C4-2B (cell line): ENCODE measurements at regions not wholly inside any gene's neighbourhood (a gene's known extent, or its start where the extent isn't known, plus 50 kb on each side); places are given as distances from the start of the nearest gene placed in this dataset.

Experiments
- H3K27ac ChIP-seq: fragments of 450-650 bp; 2 replicates; pipeline ENCODE4 v1.5.1; 2017
- ZFX ChIP-seq: fragments of 450-650 bp; IDR thresholded peaks from 2 replicates; pipeline ENCODE4 v1.6.1; 2017
- TF ChIP-seq, protein P1 (sequence below): fragments of 450-650 bp; conservative IDR thresholded peaks from 2 replicates; pipeline ENCODE4 v1.5.1; 2017; ENCODE audit warnings: mild to moderate bottlenecking

- TF ChIP-seq, protein P1, sequence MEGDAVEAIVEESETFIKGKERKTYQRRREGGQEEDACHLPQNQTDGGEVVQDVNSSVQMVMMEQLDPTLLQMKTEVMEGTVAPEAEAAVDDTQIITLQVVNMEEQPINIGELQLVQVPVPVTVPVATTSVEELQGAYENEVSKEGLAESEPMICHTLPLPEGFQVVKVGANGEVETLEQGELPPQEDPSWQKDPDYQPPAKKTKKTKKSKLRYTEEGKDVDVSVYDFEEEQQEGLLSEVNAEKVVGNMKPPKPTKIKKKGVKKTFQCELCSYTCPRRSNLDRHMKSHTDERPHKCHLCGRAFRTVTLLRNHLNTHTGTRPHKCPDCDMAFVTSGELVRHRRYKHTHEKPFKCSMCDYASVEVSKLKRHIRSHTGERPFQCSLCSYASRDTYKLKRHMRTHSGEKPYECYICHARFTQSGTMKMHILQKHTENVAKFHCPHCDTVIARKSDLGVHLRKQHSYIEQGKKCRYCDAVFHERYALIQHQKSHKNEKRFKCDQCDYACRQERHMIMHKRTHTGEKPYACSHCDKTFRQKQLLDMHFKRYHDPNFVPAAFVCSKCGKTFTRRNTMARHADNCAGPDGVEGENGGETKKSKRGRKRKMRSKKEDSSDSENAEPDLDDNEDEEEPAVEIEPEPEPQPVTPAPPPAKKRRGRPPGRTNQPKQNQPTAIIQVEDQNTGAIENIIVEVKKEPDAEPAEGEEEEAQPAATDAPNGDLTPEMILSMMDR, result no peak
- no peak for TF ChIP-seq ZFX
- no peak overlapping the region; the same call in 1 of the 2 replicates for H3K27ac ChIP-seq
These were observed 162.8 kb upstream of the SVIL start for GRCh38 chr10:29797616-29798015.

GRCh38 chr10:29795850-29796249 is 161.1 kb upstream of the SVIL start:
- TF ChIP-seq, protein P1, result no peak
- no peak for TF ChIP-seq ZFX
- H3K27ac ChIP-seq, result no peak overlapping the region

DNA sequence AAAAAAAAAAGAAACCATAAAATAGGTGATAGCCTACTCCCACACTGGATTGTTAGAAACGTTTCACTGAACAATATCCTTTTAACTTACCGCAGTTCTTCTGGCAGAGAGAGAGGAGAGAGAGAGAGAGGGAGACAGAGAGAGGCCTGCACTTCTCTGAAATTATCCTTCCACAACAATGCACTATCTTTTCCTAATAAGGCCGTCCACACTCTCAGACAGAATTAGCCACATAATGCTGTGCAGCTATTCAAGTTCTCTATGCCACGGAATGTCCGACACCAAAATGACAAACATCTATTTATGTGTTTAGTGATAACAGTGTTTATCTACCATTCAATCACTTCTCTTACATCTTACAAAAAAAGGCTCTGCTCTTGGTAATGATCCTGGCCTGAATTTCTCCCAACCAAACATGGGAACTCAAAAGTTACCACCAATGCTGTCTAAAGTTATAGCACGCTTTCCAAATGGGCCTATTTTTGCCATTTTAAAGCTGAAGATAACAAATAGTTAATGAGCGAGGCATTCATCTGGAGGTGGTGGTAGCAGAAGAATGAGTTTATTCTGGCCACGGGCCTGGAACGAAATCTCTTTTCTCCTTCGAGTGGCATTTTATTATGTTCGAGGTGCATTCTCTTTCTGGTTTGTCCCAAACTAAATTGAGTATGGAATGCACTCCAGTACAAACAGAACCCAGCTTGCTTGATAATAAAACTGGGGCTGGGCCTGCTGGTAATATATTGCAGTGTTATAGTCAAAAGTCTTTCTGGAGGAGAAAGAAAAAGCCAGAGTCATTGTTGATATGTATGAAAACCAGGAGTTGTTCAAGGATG is 160.2 kb upstream of the SVIL start:
- H3K27ac ChIP-seq, result no peak overlapping the region
- TF ChIP-seq, protein P1, result no peak
- no peak for TF ChIP-seq ZFX

DNA sequence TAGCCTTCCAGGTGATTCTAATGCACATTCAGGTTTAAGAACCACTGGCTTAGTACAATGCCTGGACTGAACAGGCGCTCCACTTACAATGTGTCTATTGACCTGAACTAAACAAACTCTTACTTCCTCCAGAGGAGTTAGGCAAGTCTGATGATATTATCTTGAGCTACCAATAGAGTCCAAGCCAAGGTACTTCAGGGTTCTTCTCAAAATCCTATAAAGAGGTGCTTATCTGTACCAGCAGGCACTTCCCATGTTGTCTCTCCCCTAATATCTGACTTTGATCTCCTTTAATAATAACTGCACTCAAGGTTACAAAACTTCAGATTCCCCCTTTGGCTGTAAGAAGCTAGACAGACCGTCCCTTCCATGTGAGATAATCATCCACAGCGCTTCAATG is 157.0 kb upstream of the SVIL start:
- H3K27ac ChIP-seq, result no peak overlapping the region
- TF ChIP-seq, protein P1, result no peak
- TF ChIP-seq ZFX, result no peak

- TF ChIP-seq ZFX, result no peak
- TF ChIP-seq, protein P1, result no peak
- no peak overlapping the region for H3K27ac ChIP-seq
These were observed 155.4 kb upstream of the SVIL start for GRCh38 chr10:29790207-29790606.

GRCh38 chr10:29788113-29788512 is 153.3 kb upstream of the SVIL start:
- H3K27ac ChIP-seq, result no peak overlapping the region
- no peak for TF ChIP-seq ZFX
- TF ChIP-seq, protein P1, result no peak

GRCh38 chr10:29785701-29786100 is 150.9 kb upstream of the SVIL start:
- no peak overlapping the region for H3K27ac ChIP-seq

More at GRCh38 chr10:29785701-29786100, 150.9 kb upstream of the SVIL start:
- no peak for TF ChIP-seq ZFX
- TF ChIP-seq, protein P1, result no peak
